Heart right ventricle (tissue), 16 donors: ENCODE measurements at regions not wholly inside any gene's neighbourhood (a gene's known extent, or its start where the extent isn't known, plus 50 kb on each side); places are given as distances from the start of the nearest gene placed in this dataset.
A peak's percentile ranks its signal among the peaks of the same experiment; 100 is the strongest.

Experiments used
- ATAC-seq, 8 donors: fragments of 200-7000 bp; cut with Tn5 transposase; one replicate each; pipeline ENCODE4 v1.9.1; 2020; ENCODE audit warnings: mild to moderate bottlenecking in 8 of 8, moderate library complexity in 8 of 8, moderate number of reproducible peaks in 1 of 8
- DNase-seq, 2 donors: peaks; one replicate each; pipeline ENCODE4 v3.0.0-alpha.2; 2020
- H3K27ac ChIP-seq, 10 donors: fragments of 200-600 bp; sonication (generic) in 2 of 10; one replicate each; pipeline versions ENCODE4 v1.5.0 to v1.8.0; 2020 to 2022; ENCODE audit warnings: mild to moderate bottlenecking in 3 of 10
- H3K27me3 ChIP-seq, 7 donors: fragments of 200-600 bp; one replicate each; pipeline ENCODE4 v1.8.0; 2021 to 2022; ENCODE audit warnings: mild to moderate bottlenecking in 2 of 7
- H3K36me3 ChIP-seq, 9 donors: fragments of 200-600 bp; sonication (generic) in 1 of 9; one replicate each; pipeline versions ENCODE4 v1.5.0 to v1.8.0; 2020 to 2022; ENCODE audit warnings: mild to moderate bottlenecking in 2 of 9
- H3K4me1 ChIP-seq, 9 donors: fragments of 200-600 bp; sonication (generic) in 1 of 9; one replicate each; pipeline versions ENCODE4 v1.5.0 to v1.8.0; 2020 to 2022; ENCODE audit warnings: mild to moderate bottlenecking in 4 of 9
- H3K4me3 ChIP-seq, 10 donors: fragments of 200-600 bp; sonication (generic) in 2 of 10; one replicate each; pipeline versions ENCODE4 v1.5.0 to v1.8.0; 2020 to 2022; ENCODE audit warnings: mild to moderate bottlenecking in 7 of 10, moderate library complexity in 2 of 10
- H3K9me3 ChIP-seq, 11 donors: fragments of 200-600 bp in 10 of 11; sonication (generic) in 2 of 11; one replicate each; pipeline versions ENCODE4 v1.5.0 to v1.8.0; 2013 to 2022; ENCODE audit warnings: mild to moderate bottlenecking in 2 of 11, control low read depth in 1 of 11, moderate library complexity in 1 of 11
- WGBS, 2 donors: extraction: QIAGEN DNeasy Blood & Tissue Kit; methylation state at CpG; one replicate each; pipeline ENCODE4 v1.1.7; 2013; ENCODE audit warnings: inconsistent platforms in 1 of 2; 5-methylcytosine and 5-hydroxymethylcytosine counted together
- intact Hi-C, 10 donors: fragments of 100-400 bp; cut with DNase I; formaldehyde crosslinking; loops; one replicate each; pipeline versions ENCODE4 v1.11.1 to v1.14.2; 2022
- TF ChIP-seq, protein P1 (sequence below), 9 donors: fragments of 200-600 bp; sonication (generic) in 2 of 9; IDR thresholded peaks; one replicate each; pipeline versions ENCODE4 v1.5.0 to v1.8.0; 2021 to 2022; ENCODE audit warnings: antibody characterized with exemption in 9 of 9, mild to moderate bottlenecking in 5 of 9, moderate library complexity in 1 of 9
- donor health status: Arrhythmogenic right ventricular cardiomyopathy.
- donor health status: ischemic (EF 13 %, LVEDD 7.1; RV severe dilation, severe dysfunction).
- donor health status: healthy with polysubstance abuse.
- donor health status: DM: no; HTN: yes; CAD: no.
- donor health status: DM: no; HTN: no; CAD: no.
- donor health status: ischemic (EF 25% LVEDD 6.9; RV normal size, moderate dysfunction).
- donor health status: ischemic (EF 25% LVEDD 5.7; RV mildly dilated, moderate dysfunction).
- donor health status: healthy.
- donor health status: DM: yes; HTN: yes; CAD: no.
- donor health status: Ischemic cardiomyopathy.
- donor health status: ischemic (EF 35%, LVEDD 5.7; RV mildly dilated, moderate dysfunction).
- donor health status: nonischemic (EF 11% LVEDD 7.7; RV severe dilation, severe dysfunction).
- donor health status: DM: yes; HTN: yes; CAD: no.
- donor health status: PGD.
- donor health status: ischemic (EF 29% LVEDD 5.4; RV normal size, mild dysfunction).
- donor health status: nonischemic (EF 23%, LVEDD 6.1; RV moderate dilation, normal function).

DNA sequence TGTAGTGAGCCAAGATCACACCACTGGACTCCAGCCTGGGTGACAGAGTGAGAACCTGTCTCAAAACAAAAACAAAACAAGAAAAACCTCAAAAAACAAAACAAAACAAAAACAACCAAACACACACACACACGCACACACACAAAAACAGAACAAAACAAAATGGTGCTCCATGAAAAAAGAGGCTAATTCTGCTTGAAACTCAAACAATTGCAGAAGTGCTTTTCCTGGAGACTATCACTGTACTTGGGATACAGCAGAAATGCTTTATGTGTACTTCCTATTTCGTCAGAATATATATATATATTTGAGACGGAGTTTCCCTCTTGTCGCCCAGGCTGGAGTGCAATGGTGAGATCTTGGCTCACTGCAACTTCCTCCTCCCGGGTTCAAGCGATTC, 49.9 kb upstream of the HSPA9 start:
- Histone ChIP-seq H3K4me1 (no peaks in the 10 kb centered on the region), H3K9me3 (no peaks in the 10 kb centered on the region), H3K27ac (peak overlapping the region in 1 of 10 donors; percentile 48), H3K4me3 (no peak overlapping the region), H3K27me3 (no peaks in the 10 kb centered on the region), H3K36me3 (no peaks in the 10 kb centered on the region)
- ATAC-seq (no peak), DNase-seq (no peak)
- intact Hi-C loops = no loop called here
- TF ChIP-seq, protein P1, sequence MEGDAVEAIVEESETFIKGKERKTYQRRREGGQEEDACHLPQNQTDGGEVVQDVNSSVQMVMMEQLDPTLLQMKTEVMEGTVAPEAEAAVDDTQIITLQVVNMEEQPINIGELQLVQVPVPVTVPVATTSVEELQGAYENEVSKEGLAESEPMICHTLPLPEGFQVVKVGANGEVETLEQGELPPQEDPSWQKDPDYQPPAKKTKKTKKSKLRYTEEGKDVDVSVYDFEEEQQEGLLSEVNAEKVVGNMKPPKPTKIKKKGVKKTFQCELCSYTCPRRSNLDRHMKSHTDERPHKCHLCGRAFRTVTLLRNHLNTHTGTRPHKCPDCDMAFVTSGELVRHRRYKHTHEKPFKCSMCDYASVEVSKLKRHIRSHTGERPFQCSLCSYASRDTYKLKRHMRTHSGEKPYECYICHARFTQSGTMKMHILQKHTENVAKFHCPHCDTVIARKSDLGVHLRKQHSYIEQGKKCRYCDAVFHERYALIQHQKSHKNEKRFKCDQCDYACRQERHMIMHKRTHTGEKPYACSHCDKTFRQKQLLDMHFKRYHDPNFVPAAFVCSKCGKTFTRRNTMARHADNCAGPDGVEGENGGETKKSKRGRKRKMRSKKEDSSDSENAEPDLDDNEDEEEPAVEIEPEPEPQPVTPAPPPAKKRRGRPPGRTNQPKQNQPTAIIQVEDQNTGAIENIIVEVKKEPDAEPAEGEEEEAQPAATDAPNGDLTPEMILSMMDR (IDR thresholded peaks at IDR 0.05) = no peak
- 80 to 85% methylated on average over 6 of the region's 6 CpGs for WGBS, 2 donors
